ENCODE measurements at regions not wholly inside any gene's neighbourhood (a gene's known extent, or its start where the extent isn't known, plus 50 kb on each side); places are given as distances from the start of the nearest gene placed in this dataset.

- TF ChIP-seq, protein P1, sequence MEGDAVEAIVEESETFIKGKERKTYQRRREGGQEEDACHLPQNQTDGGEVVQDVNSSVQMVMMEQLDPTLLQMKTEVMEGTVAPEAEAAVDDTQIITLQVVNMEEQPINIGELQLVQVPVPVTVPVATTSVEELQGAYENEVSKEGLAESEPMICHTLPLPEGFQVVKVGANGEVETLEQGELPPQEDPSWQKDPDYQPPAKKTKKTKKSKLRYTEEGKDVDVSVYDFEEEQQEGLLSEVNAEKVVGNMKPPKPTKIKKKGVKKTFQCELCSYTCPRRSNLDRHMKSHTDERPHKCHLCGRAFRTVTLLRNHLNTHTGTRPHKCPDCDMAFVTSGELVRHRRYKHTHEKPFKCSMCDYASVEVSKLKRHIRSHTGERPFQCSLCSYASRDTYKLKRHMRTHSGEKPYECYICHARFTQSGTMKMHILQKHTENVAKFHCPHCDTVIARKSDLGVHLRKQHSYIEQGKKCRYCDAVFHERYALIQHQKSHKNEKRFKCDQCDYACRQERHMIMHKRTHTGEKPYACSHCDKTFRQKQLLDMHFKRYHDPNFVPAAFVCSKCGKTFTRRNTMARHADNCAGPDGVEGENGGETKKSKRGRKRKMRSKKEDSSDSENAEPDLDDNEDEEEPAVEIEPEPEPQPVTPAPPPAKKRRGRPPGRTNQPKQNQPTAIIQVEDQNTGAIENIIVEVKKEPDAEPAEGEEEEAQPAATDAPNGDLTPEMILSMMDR (IDR thresholded peaks at IDR 0.05) = no peak
- TF ChIP-seq EZH2 (IDR thresholded peaks at IDR 0.05) = no peak
These were observed 341.4 kb upstream of the SGO1 start for GRCh38 chr3:20527368-20527767.
